HFFc6 (cell line): ENCODE measurements at regions not wholly inside any gene's neighbourhood (a gene's known extent, or its start where the extent isn't known, plus 50 kb on each side); places are given as distances from the start of the nearest gene placed in this dataset.

Source experiments
- DNase-seq: peaks from one replicate; pipeline ENCODE4 v3.0.0-alpha.2; 2018
- H3K27ac Mint-ChIP-seq: 2 replicates; pipeline ENCODE4 v1.8.0; 2020; ENCODE audit warnings: mild to moderate bottlenecking, mixed read lengths
- H3K27me3 Mint-ChIP-seq: 2 replicates; pipeline ENCODE4 v1.8.0; 2021; ENCODE audit warnings: mild to moderate bottlenecking, moderate library complexity, mixed read lengths; ENCODE audit not compliant: insufficient read depth
- H3K36me3 Mint-ChIP-seq: 2 replicates; pipeline ENCODE4 v1.8.0; 2021; ENCODE audit warnings: low read depth, mixed read lengths
- H3K4me1 Mint-ChIP-seq: 2 replicates; pipeline ENCODE4 v1.8.0; 2020; ENCODE audit warnings: low read depth, mixed read lengths
- H3K4me3 Mint-ChIP-seq: 2 replicates; pipeline ENCODE4 v1.8.0; 2020; ENCODE audit warnings: mild to moderate bottlenecking, moderate library complexity, mixed read lengths
- H3K9me3 Mint-ChIP-seq: 2 replicates; pipeline ENCODE4 v1.8.0; 2020; ENCODE audit warnings: mild to moderate bottlenecking, mixed read lengths
- CTCF ChIP-seq: fragments of 200-600 bp; sonication (generic); IDR thresholded peaks from 2 replicates; pipeline ENCODE4 v1.5.0; 2021; ENCODE audit warnings: antibody characterized with exemption, mild to moderate bottlenecking

DNA sequence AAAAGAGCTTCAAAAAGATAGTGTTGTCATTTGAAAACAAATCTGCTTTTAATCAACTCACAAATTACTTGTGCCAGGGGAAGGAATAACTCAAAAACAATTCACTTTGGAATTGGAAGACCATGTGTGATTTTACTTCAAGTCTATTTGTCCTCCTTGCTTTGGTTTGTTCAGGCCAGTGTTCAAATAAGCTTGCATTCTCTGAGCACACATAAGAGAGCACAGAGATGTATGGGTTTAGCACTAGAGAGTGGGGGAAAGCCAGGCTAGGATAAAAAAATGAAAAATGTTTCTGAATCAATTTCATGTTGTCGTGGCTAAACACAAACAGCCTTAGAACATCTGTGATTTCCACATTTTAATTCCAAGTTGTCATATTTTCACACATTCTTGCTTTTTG is 325.7 kb upstream of the LYPLAL1 start:
- no peaks in the 10 kb centered on the region for H3K27me3 Mint-ChIP-seq
- no peaks in the 10 kb centered on the region for H3K4me1 Mint-ChIP-seq
- TF ChIP-seq CTCF: no peak
- peaks cover 4% of the 10 kb centered on the region; the same call in 1 of the 2 replicates for H3K9me3 Mint-ChIP-seq
- H3K36me3 Mint-ChIP-seq: no peaks in the 10 kb centered on the region
- H3K4me3 Mint-ChIP-seq: no peak overlapping the region
- H3K27ac Mint-ChIP-seq: no peak overlapping the region
- no peak for DNase-seq

DNA sequence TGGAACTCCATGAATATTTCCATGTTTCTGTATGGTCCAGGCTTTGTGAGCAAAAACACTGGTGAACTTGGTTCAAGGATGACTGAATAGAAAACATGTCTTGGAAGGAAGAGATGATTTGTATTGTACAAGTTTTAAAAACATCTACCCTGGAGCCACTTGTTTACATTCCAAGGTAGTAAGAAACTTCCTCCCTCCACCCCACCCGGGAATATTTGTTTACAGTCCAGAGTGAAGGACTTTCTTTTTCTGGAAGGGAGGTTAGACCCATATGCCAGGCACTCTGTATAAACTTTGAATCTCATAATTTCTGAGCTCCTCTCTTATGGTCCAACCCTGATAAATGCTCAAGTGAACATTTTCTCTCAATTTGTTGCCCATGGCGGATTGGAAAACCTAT is 323.3 kb upstream of the LYPLAL1 start:
- Mint-ChIP-seq H3K4me1 (no peaks in the 10 kb centered on the region), H3K4me3 (no peak overlapping the region), H3K9me3 (peaks cover 4% of the 10 kb centered on the region; the same call in 1 of the 2 replicates), H3K27ac (no peak overlapping the region), H3K27me3 (no peaks in the 10 kb centered on the region; the same call in 1 of the 2 replicates), H3K36me3 (no peaks in the 10 kb centered on the region)
- no peak for DNase-seq
- no peak for TF ChIP-seq CTCF

- H3K9me3 Mint-ChIP-seq: no peaks in the 10 kb centered on the region; the same call in 1 of the 2 replicates
- no peak overlapping the region for H3K27ac Mint-ChIP-seq
- H3K36me3 Mint-ChIP-seq: no peaks in the 10 kb centered on the region
- TF ChIP-seq CTCF: no peak
- H3K4me1 Mint-ChIP-seq: no peaks in the 10 kb centered on the region
- no peak overlapping the region for H3K4me3 Mint-ChIP-seq
- H3K27me3 Mint-ChIP-seq: no peaks in the 10 kb centered on the region; the same call in 1 of the 2 replicates
- no peak for DNase-seq
Measured at GRCh38 chr1:218851586-218851985, 322.1 kb upstream of the LYPLAL1 start.

DNA sequence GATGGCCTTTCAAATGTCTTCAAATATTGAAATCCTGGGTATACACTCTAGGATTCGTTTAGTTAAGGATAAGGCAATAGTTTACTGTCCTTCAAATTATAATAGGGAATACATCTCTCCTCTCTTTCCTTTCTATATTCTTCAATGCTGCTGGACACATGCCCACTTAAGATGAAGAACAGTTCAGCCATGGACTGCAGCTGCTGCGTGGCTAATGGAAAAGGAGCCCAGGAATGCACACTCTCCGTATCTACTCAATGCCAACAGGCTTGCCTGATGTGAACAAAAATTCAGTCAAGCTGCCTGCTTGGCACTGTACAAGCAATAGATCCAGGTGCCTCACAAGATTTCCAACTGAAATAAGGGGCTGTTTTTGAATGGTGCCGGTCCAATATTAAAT is 321.2 kb upstream of the LYPLAL1 start:
- Mint-ChIP-seq H3K4me3 (no peak overlapping the region), H3K36me3 (no peaks in the 10 kb centered on the region), H3K4me1 (no peaks in the 10 kb centered on the region), H3K9me3 (no peaks in the 10 kb centered on the region; the same call in 1 of the 2 replicates), H3K27me3 (no peaks in the 10 kb centered on the region; the same call in 1 of the 2 replicates), H3K27ac (no peak overlapping the region)
- no peak for TF ChIP-seq CTCF
- no peak for DNase-seq

GRCh38 chr1:218863987-218864386 is 309.7 kb upstream of the LYPLAL1 start:
- Mint-ChIP-seq H3K9me3 (no peaks in the 10 kb centered on the region; the same call in 1 of the 2 replicates), H3K27ac (no peak overlapping the region), H3K36me3 (no peaks in the 10 kb centered on the region), H3K4me3 (no peak overlapping the region), H3K4me1 (no peaks in the 10 kb centered on the region), H3K27me3 (peaks cover 3% of the 10 kb centered on the region; the same call in 1 of the 2 replicates)
- no peak for DNase-seq
- no peak for TF ChIP-seq CTCF

GRCh38 chr1:218865591-218865990 is 308.1 kb upstream of the LYPLAL1 start:
- DNase-seq: no peak
- TF ChIP-seq CTCF: no peak
- Mint-ChIP-seq H3K27ac (no peak overlapping the region), H3K9me3 (no peaks in the 10 kb centered on the region), H3K4me1 (no peaks in the 10 kb centered on the region), H3K4me3 (no peak overlapping the region), H3K36me3 (no peaks in the 10 kb centered on the region), H3K27me3 (peaks cover 3% of the 10 kb centered on the region; the same call in 1 of the 2 replicates)
